Fibroblast of skin of right biceps (primary cell): ENCODE measurements at regions not wholly inside any gene's neighbourhood (a gene's known extent, or its start where the extent isn't known, plus 50 kb on each side); places are given as distances from the start of the nearest gene placed in this dataset.
"Not testable (repeated sequence)": the region's sequence is repeated elsewhere in the genome, so short reads cannot be mapped to it uniquely, and the experiment has no call there.

Experiments used
- DNase-seq: peaks from one replicate; pipeline ENCODE4 v3.0.0-alpha.2; 2013

DNA sequence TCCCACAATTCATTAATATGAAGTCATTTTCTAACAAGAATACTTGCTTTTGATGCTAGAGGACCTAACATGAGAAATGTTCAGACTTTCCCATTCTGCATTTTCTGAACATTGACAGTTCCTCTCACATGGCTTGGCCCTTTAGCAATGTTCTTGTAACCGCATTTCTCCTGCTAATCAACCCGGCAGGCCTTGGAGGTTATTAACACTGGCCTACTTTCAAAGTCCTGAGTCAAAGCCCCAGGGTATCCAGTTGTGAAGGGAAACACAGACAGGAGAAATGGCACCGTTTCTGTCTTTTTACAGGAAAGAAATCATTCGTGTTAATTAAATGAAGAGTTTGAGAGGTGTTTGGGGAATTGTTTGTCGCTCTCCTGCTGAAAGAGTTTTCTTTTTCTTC lies 446.5 kb upstream of the MIS18BP1 start:
- no peak for DNase-seq

DNA sequence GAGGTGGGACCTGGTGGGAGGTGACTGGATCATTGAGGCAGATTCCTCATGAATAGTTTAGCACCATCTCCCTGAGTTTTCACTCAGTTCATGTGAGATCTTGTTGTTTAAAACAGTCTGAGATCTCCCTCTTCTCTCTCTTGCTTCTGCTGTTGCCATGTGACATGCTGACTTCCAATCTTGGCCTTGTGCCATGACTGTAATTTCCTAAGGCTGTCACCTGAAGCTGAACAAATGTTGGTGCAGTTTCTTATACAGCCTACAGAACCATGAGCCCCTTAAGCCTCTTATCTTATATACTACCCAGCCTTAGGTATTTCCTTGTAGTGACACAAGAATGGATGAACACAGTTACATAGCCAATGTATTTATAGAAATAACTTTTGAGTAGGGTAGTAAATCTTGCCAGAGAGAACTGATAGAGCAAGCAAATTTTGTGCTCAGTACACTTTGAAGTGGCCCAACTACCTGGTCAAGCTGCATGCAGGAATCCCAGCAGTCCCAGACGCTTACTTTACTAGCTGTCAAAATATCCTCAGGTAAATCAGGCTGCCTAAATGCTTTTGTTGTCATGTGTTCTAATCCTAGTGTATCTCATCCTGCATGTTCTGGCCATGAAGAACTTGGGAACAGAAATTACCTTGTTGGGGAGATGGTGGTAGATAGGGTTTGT lies 445.6 kb upstream of the MIS18BP1 start:
- no peak for DNase-seq

DNA sequence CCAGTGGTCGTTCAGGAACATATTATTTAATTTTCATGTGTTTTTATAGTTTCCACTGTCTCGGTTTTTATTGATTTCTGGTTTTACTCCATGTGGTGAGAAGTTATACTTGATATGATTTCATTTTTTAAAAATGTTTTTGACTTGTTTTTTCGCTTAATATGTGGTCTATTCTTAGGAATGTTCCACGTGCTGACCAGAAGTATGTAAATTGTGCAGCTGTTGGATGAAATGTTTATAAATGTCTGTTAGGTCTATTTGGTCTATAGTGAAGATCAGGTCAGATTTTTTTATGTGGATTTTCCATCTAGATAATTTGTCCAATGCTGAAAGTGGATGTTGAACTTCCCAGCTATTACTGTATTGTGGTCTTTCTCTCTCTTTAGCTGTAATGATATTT lies 433.8 kb upstream of the MIS18BP1 start:
- DNase-seq = no peak

DNA sequence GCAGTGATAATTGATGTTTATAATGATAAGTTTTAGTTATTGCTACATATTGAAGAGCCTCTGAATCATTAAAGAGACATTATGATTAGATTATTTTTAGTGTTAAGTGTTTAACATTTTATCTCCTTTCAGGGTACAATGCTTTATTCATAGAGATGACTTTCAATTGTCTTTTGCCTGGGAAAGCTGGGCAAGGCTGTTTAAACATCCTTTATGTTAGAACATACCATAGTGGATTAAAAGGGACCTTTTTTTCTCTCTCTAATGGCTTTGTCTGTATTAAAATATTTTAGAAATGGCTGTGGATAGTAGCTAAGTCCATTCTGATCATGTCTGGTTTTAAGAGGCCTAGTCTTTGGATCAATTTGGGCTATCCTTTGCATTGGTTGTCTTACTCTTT lies 427.5 kb upstream of the MIS18BP1 start:
- DNase-seq = peak; percentile 3

DNA sequence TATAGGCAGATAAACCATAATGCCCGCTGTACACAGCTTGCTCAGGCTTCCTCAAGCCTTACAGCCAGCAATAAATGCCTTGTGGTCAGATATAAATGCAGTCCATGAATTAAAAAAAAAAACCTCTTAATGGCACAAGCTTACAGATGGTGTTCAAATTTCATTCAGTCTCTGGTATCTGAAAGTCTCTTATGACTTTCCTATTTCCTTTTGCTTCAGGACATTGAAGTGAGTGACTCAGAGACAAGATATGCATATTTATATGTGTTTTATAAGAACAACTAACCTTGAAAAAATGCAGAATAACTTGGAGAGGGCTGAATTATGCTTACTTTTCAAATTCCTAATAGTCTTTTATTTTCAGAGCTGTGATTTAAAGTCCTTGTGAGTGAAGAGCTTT lies 426.9 kb upstream of the MIS18BP1 start:
- DNase-seq = peak; percentile 91

DNA sequence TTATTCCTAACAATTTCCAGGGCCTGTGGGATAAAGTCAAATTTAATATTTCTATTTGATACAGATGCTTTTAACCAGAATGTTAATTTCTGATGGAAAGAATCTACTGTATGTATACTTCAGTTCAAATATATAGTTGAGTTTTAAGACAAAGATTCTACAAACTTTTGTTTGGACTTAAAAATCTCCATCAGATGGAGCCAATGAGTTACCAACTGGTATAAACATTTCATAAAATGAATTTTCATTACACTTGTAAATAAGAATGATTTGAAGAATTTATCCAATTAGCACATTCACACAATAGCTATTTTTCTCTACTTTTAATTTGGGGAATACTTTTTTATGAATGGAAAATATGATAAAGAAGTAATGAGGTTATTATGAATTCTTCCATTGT lies 425.2 kb upstream of the MIS18BP1 start:
- DNase-seq = no peak

DNA sequence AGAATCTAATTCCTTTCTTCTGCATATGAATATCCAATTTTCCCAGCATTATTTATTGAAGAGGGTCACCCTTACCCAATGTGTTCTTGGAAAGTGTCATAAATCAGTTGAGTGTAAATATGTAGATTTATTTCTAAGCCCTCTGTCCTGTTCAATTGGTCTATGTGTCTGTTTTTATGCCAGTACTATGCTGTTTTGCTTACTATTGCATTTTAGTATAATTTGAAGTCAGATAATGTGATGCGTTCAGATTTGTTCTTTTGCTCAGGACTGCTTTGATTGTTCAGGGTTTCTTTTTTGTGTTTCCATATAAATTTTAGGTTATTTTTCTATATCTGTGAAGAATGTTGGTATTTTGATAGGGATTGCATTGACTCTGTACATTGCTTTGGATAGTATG lies 420.4 kb upstream of the MIS18BP1 start:
- no peak for DNase-seq

DNA sequence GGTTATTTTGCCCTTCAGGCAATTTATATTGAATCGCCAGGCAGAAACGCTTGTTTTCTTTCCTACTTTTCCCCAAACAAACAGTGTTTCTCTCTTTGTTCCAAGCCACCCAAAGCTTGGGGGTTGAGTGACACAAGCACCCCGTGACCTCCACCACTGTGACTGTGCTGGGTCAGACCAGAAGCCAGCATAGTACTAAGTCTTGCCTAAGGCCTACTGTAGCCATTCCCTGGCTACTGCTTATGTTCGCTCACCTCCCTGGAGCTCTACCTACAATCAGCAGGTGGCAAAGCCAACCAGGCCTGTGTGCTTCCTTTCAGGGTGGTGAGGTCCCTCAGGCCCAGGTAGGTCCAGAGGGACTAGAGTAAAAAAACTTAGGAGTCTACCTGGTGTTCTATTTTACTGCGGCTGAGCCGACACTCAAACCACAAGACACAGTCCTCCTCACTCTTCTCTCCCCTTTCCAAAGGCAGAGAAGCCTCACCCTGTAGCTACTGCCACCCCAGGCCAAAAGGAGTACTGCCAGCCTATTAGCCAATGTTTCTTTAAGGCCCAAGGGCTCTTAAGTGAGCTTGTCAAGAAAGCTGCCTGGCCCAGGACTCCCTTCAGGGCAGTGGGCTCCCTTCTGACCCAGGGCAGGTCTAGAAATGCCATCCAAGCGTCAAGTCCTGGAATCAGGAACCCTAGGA lies 411.8 kb upstream of the MIS18BP1 start:
- DNase-seq = no peak

DNA sequence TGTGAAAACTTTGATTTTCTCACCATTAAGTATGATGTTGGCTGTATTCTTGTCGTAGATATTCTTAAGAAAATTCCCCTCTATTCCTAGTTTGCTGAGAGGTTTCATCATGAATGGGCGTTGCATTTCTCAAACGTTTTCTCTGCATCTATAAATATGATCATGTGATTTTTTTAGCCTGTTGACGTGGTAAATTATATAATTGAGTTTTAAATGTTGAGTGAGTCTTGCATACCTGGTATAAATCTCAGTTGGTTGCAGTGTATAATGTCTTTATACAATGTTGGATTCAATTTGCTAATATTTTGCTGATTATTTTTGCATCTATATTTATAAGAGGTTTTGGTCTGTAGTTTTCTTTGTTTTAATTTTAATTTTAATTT lies 405.9 kb upstream of the MIS18BP1 start:
- no peak for DNase-seq

DNA sequence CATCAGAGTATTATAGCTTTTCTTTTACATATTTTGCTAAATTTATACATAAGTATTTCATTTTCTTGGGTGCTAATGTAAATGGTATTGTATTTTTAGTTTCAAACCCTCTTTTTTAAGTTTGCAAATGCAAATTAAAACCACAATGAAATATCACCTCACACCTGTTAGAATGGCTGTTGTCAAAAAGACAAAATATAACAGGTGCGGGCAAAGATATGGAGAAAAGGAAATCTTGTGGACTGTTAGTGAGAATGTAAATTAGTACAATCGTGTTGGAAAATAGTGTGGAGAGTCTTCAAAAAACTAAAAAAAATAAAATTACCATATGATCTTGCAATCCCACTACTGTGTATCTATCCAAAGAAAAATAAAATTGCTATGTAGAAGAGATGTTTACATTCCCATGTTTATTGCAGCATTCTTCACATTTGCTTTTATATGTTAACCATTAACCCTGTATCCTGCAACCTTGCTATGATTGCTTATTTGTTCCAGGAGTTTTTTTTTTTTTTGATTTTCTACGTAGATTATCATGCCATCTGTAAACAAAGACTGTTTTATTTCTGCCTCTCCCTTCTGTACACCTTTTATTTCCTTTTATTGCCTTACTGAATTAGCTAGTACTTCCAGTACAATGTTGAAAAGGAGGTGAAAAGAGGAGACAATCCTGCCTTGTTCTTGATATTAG lies 405.4 kb upstream of the MIS18BP1 start:
- DNase-seq = no peak

DNA sequence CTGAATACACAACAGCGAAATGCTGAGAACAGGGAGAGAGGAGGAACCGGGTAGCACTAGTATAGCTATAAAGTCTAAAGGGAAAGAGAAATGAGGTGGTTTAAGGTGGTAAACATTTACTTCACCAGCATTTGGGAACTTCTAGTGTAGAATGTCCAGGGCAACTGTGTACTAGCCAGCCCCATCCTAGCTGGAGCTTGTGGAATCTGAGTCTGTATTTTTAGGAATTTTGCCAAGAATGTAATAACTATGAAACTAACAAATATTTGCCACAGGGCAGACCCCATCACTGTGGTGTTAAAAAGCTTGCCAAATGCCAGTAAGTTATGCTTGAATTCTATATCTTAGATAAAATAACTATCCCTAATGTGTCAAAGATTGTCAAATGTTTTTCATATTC lies 398.9 kb upstream of the MIS18BP1 start:
- peak; percentile 6 for DNase-seq

DNA sequence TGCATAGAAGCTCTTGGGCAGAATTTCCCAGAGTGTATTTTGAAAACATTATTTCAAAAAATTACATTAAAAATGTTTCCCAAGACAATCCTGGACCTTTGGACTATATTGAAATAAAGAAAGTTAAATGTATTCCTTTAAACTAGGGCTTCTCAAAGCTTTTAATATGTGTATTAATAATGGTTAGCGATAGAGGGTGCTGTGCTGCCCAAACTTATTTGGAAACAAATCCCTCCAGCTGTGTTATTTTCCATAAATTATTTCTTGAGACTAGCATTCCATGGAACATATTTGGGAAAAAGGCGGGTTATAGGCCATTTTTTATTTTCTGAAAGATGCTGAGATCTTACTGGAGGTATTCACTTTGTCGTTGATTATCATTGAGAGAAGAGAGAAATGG lies 397.8 kb upstream of the MIS18BP1 start:
- DNase-seq = no peak

DNA sequence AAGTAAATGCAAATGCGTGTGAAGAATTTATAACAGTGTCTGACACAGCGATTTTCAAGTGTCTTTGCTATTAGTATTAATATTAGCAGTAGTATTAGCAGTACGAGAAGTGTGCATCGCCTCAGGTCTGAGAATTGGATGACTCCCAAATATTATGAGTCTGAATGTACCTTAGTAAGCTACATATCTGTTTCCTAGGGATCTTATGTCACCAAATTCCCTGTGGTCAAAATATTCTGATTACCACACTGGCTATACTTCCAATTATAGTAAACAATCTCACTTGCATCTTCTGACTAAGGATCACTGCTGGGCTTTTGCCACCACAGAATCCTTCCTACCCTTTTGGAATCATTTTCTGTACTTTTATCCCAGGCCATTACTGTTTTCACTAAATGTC lies 396.0 kb upstream of the MIS18BP1 start:
- DNase-seq = no peak

DNA sequence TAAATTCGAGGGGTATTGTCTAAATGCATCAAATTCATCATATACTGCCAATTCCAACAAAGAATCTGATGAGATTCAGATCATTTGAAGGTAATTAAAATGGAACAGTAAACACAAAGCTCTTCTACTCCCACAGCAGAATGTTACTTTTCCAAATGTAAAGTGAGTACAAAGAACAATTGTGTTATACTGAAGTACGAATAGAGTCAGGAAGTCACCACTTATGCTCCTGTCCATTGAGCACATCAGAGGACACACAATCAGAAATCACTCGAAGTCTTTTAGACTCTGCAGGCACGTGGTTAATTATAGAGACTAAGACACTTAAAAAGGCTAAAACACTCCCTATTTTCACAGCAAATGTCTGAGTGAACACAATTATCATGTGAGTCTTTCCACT lies 388.5 kb upstream of the MIS18BP1 start:
- no peak for DNase-seq

DNA sequence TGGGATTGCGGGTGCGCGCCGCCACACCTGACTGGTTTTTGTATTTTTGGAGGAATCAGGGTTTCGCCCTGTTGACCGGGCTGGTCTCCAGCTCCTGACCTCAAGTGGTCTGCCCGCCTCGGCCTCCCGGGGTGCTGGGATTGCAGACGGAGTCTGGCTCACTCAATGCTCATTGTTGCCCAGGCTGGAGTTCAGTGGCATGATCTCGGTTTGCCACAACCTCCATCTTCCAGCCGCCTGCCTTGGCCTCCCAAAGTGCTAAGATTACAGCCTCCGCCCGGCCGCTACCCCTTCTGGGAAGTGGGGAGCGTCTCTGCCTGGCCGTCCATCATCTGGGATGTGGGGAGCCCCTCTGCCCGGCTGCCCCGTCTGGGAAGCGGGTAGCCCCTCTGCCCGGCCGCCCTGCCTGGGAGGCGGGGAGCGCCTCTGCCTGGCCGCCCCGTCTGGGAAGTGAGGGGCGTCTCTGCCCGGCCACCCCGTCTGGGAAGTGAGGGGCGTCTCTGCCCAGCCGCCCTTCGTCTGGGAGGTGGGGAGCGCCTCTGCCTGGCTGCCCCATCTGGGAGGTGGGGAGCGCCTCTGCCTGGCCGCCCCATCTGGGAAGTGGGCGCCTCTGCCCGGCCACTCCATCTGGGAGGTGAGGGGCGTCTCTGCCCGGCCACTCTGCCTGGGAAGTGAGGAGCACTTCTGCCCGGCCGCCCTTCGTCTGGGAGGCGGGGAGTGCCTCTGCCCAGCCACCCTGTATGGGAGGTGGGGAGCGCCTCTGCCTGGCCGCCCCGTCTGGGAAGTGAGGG lies 381.8 kb upstream of the MIS18BP1 start:
- DNase-seq = not testable (repeated sequence)

DNA sequence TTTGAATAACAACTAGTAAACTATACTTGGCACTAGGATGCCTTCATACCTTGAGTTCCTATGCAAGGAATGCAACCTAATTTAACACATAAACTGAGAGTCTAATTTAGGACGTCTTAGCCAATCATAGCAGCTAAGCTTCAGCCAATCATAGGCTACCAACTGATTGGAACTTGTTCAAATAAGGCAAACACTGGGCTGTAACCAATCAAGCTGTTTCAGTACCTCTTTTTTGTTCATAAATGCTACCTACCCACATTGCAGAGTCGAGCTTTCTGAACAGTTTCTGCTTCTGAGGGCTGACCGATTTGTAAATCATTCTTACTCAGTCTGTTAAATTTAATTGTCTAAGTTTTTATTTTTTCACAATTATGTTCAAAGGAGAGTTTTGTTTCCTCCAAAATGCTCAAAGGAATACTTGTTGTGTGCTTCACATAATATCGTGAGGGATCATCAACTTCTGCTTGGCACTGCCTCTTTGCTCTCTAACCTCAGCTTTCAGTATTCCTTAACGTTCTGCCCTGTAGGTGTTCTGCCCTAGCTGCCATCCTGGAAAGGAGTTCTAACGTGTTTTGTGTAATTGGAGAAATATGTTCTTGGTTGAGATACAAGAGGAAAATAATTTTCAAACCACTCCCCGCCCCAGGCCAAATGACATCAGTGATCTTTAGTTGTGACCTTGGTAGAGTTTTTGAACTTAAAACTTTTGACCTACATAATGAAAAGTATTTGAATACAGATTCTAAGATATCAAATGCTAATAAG lies 380.4 kb upstream of the MIS18BP1 start:
- DNase-seq = no peak

DNA sequence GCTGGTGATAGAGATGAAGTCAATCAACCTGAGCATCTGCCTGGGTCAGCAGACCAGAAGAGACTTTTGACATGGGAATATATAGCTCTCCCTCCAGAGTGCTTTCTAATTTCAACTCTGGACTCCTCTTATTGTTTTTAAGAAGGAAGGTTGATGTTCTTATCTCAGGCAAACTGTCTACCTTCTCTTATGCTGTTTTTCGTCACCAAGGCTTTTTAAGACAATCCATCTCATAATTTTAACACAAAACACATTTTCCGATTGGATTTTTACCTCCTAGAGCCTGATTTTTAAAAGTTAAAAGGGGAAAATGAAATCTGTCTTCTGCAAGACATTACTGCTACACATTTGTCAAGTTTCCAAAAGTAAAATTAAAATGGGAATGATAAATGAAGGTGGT lies 368.7 kb upstream of the MIS18BP1 start:
- DNase-seq = no peak

DNA sequence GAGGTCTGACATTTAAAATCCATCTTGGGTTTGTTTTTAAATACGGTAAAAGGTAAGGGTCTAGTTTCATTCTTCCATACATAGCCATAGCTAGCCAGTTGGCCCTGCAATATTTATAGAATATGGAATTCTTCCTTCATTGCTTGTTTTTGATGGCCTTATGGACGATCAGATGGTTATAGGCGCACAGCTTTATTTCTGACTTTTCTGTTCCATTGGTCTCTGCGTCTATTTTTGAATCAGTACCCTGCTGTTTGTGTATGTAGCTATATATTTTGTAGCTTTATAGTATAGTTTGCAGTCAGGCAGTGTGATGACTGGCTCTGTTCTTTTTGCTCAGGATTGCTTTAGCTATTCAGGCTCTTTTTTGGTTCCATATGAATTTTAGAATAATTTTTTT lies 366.8 kb upstream of the MIS18BP1 start:
- no peak for DNase-seq

DNA sequence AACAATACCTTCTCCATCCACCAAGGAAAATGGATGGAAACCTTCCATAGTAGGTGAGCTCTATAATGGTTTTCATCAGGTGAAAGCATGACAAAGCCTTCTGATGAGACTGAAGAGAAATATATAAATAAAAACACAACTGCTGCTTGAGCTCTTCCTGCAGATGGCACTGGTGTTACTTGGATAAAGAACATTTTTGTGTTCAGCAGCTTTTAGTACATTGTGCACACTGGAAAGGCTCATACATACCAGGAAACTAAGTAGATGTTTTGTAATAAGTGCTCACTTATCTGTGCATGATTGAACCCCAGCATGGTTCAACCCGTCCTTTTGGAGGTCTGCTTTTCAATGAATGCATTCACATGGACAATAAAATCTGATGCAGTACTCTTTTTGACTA lies 357.3 kb upstream of the MIS18BP1 start:
- DNase-seq = peak; percentile 3

DNA sequence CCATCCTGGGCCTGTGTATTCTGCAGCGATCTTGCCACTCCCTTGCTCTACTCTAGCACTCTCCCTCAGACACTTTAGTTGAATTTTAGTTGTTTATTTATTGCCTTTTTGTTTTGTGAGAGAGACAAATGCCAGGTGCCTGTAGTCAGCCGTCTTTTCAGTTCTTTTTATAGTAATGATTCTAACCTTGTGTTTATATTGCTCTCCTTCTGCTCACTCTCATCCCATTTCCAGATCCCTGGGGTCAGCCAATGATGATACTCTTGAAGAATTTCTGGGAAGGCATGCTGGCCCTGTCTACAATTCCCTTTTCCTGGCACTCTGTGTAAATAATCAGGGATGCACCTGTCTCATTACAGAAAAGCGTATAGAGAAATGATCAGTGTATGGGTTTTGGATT lies 334.1 kb upstream of the MIS18BP1 start:
- DNase-seq = no peak

DNA sequence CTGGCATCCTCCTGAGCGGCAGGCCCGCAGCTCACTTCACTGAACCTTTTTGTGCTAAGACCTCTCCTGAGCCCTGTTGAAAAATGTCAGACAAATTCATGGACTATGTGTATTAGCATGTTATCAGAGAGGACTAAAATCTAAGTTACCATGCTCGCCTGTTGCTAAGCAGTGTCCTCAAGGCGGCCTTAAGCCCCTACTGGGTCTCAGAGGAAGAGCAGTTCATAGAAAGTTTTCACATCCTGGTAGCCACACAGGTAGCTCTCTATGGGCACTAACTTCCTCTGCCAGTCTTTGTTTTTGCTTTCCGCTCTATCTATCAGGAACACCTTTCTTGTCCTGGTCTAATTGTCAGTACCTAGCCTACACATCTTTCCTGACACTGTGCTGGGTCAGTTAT lies 306.6 kb upstream of the MIS18BP1 start:
- no peak for DNase-seq

DNA sequence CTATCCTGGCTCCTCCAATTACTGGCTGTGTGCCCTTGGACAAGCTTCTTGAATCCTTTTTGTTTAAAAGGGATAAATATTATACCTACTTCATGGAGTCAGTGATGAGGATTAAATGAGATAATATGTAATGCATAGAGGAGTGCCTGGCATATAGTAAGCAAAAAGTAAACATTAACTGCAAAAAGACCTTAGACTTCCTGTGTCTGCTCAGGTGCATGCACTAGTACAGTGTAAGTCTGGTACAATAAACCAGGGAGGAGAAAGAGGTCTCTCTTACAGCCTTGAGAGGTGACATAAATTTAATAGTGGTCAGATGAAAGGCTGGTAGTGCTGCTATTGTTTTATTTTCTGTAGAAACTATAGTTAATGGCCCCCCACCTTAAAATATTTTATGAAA lies 305.2 kb upstream of the MIS18BP1 start:
- DNase-seq = no peak

DNA sequence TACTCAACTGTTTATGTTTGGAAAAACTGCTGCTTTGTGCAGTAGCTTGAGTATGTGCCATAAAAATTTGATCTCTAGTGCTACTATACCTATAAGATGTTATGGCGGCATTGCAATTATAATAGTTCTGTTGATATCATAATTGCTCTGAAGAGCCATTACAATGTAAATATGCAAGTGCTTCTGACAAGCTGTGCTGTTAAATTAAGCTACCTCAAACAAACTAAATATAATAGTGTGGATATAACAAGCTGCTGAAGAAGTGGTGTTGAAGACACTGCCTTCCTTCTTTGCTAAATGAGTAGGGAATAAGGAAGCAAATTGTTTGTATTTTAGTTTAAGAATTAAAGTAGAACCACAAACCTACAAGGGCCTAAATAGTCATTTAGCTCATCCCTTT lies 301.0 kb upstream of the MIS18BP1 start:
- DNase-seq = no peak
